Fibroblast of lung (primary cell): ENCODE measurements at regions not wholly inside any gene's neighbourhood (a gene's known extent, or its start where the extent isn't known, plus 50 kb on each side); places are given as distances from the start of the nearest gene placed in this dataset.

Source experiments
- EZH2 ChIP-seq: IDR thresholded peaks from 2 replicates; pipeline ENCODE4 v1.5.1; 2012; ENCODE audit warnings: low read length, control low read depth, mild to moderate bottlenecking; ENCODE audit errors: missing control alignments
- TF ChIP-seq, protein P1 (sequence below), 2 donors: IDR thresholded peaks in 1 of 2; conservative IDR thresholded peaks in 1 of 2; 1 replicate in 1 of 2; 2 replicates in 1 of 2; pipeline ENCODE4 v1.5.1; 2011 to 2012; ENCODE audit warnings: low read length in 2 of 2, control low read depth in 1 of 2, inconsistent platforms in 1 of 2, low read depth in 1 of 2, mild to moderate bottlenecking in 1 of 2

DNA sequence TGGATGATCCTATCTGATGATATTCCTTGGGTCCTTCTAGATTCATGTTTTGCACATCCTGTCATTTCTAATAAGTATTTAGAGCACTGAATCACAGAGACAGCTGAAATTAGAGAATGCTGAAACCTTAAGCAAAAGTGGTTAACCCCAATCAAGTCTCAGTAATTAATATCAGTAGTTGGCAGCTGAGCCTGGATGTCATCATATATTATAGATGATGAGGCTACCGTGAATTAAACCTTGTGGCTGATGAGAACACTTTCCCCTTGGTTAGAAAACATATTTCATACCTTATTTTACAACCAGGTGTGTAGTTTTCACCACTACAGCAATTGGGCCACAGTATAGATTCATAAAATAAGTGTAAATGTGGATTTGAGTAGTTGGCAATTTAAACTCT lies 499.0 kb downstream of the PDGFC start:
- TF ChIP-seq, protein P1, sequence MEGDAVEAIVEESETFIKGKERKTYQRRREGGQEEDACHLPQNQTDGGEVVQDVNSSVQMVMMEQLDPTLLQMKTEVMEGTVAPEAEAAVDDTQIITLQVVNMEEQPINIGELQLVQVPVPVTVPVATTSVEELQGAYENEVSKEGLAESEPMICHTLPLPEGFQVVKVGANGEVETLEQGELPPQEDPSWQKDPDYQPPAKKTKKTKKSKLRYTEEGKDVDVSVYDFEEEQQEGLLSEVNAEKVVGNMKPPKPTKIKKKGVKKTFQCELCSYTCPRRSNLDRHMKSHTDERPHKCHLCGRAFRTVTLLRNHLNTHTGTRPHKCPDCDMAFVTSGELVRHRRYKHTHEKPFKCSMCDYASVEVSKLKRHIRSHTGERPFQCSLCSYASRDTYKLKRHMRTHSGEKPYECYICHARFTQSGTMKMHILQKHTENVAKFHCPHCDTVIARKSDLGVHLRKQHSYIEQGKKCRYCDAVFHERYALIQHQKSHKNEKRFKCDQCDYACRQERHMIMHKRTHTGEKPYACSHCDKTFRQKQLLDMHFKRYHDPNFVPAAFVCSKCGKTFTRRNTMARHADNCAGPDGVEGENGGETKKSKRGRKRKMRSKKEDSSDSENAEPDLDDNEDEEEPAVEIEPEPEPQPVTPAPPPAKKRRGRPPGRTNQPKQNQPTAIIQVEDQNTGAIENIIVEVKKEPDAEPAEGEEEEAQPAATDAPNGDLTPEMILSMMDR (conservative IDR thresholded peaks at IDR 0.05 in 1 of 2, IDR thresholded peaks at IDR 0.05 in 1 of 2; ENCODE audit: low read depth in 1 of 2, low read length in 2 of 2), result no peak
- no peak for TF ChIP-seq EZH2
